ENCODE measurements at regions not wholly inside any gene's neighbourhood (a gene's known extent, or its start where the extent isn't known, plus 50 kb on each side); places are given as distances from the start of the nearest gene placed in this dataset.

GRCh38 chr6:91521999-91522398 lies 935.1 kb upstream of the MAP3K7 start:
- no peaks in the 10 kb centered on the region for H3K4me1 ChIP-seq (ENCODE audit: control insufficient read depth, insufficient read depth, low read length)
- no peak overlapping the region for H2AFZ ChIP-seq (ENCODE audit: control insufficient read depth, low read depth, low read length)
- ChIA-PET CTCF (interaction anchor here (0.8 to 1.7 kb wide), 3 partner anchors 11 to 192 kb away, joined by 3 to 5 read pairs (median 3); no protein-coding TSS in a partner anchor), SMC1A (ENCODE audit: uncharacterized antibody, unreplicated experiment) (interaction anchor here (1.0 to 3.6 kb wide), 9 partner anchors 9 to 141 kb away, joined by 3 to 16 read pairs (median 6); no protein-coding TSS in a partner anchor), RAD21 (ENCODE audit: unreplicated experiment) (no interaction called here), POLR2A (no interaction called here)
- no peak for ATAC-seq
- BruUV-seq (replicated peaks) = no TSS peak
- no peaks in the 10 kb centered on the region for H3K9me3 ChIP-seq (replicated peaks; ENCODE audit: control insufficient read depth, insufficient read depth, low read length)
- H3K4me2 ChIP-seq (ENCODE audit: control insufficient read depth, insufficient read depth) = no peak overlapping the region
- H3K36me3 ChIP-seq (ENCODE audit: control insufficient read depth in 2 of 2, insufficient read depth in 2 of 2, low read length in 1 of 2) = no peaks in the 10 kb centered on the region
- H3K79me2 ChIP-seq (ENCODE audit: control insufficient read depth, insufficient read depth, low read length) = no peaks in the 10 kb centered on the region
- in situ Hi-C loops (cut with MboI) (no loop called here), intact Hi-C loops (cut with micrococcal nuclease; ENCODE audit: unreplicated experiment) (no loop called here)
- no peak overlapping the region for H3K27ac ChIP-seq (ENCODE audit: control insufficient read depth, insufficient read depth)
- H4K20me1 ChIP-seq (ENCODE audit: control insufficient read depth, insufficient read depth) = no peaks in the 10 kb centered on the region
- no peak for DNase-seq (ENCODE audit: low read depth, low spot score)
- no peak overlapping the region for H3K9ac ChIP-seq (ENCODE audit: control insufficient read depth, insufficient read depth, low read length)
- no peak overlapping the region for H3K4me3 ChIP-seq
- FAIRE-seq = no peak
- H3K27me3 ChIP-seq (replicated peaks in 1 of 2; ENCODE audit: control insufficient read depth in 2 of 2, insufficient read depth in 2 of 2, low read length in 1 of 2) = no peaks in the 10 kb centered on the region
- no peak for TF ChIP-seq ZNF207 (IDR thresholded peaks at IDR 0.05; ENCODE audit: borderline replicate concordance)
- no peak for TF ChIP-seq USF1 (IDR thresholded peaks at IDR 0.05; ENCODE audit: borderline replicate concordance, extremely low read length, insufficient read depth, low read depth, low read length)
- no peak for TF ChIP-seq PAX8 (IDR thresholded peaks at IDR 0.05)
- no peak for TF ChIP-seq POLR2A (IDR thresholded peaks at IDR 0.05; ENCODE audit: low read depth, low read length)
- no peak for TF ChIP-seq HCFC1 (IDR thresholded peaks at IDR 0.05; ENCODE audit: low read length)
- no peak for TF ChIP-seq POLR2AphosphoS5 (IDR thresholded peaks at IDR 0.05; ENCODE audit: low read length)
- no peak for TF ChIP-seq TBL1XR1 (IDR thresholded peaks at IDR 0.05; ENCODE audit: low read depth, low read length)
- no peak for TF ChIP-seq ZBTB11 (CRISPR knock-in tag; IDR thresholded peaks at IDR 0.05)
- TF ChIP-seq HDGF (IDR thresholded peaks at IDR 0.05) = no peak
- TF ChIP-seq E4F1 (IDR thresholded peaks at IDR 0.05; ENCODE audit: borderline replicate concordance, partially characterized antibody) = no peak
- TF ChIP-seq REST (IDR thresholded peaks at IDR 0.05; ENCODE audit: low read depth, low read length) = no peak

All from GM12878 (cell line).